OCI-LY7 (cell line): ENCODE measurements at regions not wholly inside any gene's neighbourhood (a gene's known extent, or its start where the extent isn't known, plus 50 kb on each side); places are given as distances from the start of the nearest gene placed in this dataset.

Experiments used
- BruUV-seq: library from RNA; stranded (reverse); fragments of 400-500 nt; replicated peaks from 2 replicates; lab custom pipeline; 2021; lab: Mats Ljungman, UMichigan
- CTCF ChIA-PET: fragments of 300-600 bp; sonication (Branson Sonifier 250); formaldehyde crosslinking; loops from one replicate; lab custom pipeline; 2022; ENCODE audit warnings: antibody characterized with exemption; ENCODE audit not compliant: unreplicated experiment; lab: Charles Lee
- POLR2A ChIA-PET: fragments of 300-600 bp; sonication (Branson Sonifier 250); formaldehyde crosslinking; loops from one replicate; lab custom pipeline; 2022; ENCODE audit warnings: antibody characterized with exemption; lab: Charles Lee
- DNase-seq: peaks from one replicate; pipeline ENCODE4 v3.0.0-alpha.2; 2015; ENCODE audit warnings: low spot score
- H2AFZ ChIP-seq: fragments of 200-600 bp; sonication (generic), shearing (Covaris generic); 2 replicates; pipeline ENCODE4 v1.6.1; 2014; ENCODE audit warnings: mild to moderate bottlenecking, antibody characterized with exemption, low read length, moderate library complexity
- H3K27ac ChIP-seq: fragments of 200-600 bp; sonication (generic); 2 replicates; pipeline ENCODE4 v1.5.1; 2014; ENCODE audit warnings: mixed run types, low read depth, mild to moderate bottlenecking, moderate library complexity, low read length, inconsistent platforms; ENCODE audit not compliant: poor library complexity, severe bottlenecking
- H3K36me3 ChIP-seq: fragments of 200-600 bp; sonication (generic); 2 replicates; pipeline ENCODE4 v1.6.1; 2014; ENCODE audit warnings: mild to moderate bottlenecking, antibody characterized with exemption, low read length, moderate library complexity, mixed read lengths; ENCODE audit not compliant: insufficient read depth
- H3K4me1 ChIP-seq: fragments of 200-600 bp; sonication (generic); 2 replicates; pipeline ENCODE4 v1.5.1; 2014; ENCODE audit warnings: mild to moderate bottlenecking, low read length; ENCODE audit not compliant: insufficient read depth, poor library complexity, severe bottlenecking
- H3K4me2 ChIP-seq: fragments of 200-600 bp; sonication (generic); 2 replicates; pipeline ENCODE4 v1.6.1; 2014; ENCODE audit warnings: mild to moderate bottlenecking, low read length
- H3K4me3 ChIP-seq: fragments of 200-600 bp; sonication (generic); 2 replicates; pipeline ENCODE4 v1.5.1; 2014; ENCODE audit warnings: mild to moderate bottlenecking, low read depth, low read length; ENCODE audit not compliant: poor library complexity, severe bottlenecking
- H3K79me2 ChIP-seq: fragments of 200-600 bp; sonication (generic); 2 replicates; pipeline ENCODE4 v1.6.1; 2016; ENCODE audit warnings: low read depth, mild to moderate bottlenecking, low read length, moderate library complexity, mixed read lengths; ENCODE audit not compliant: insufficient read depth
- H3K9me2 ChIP-seq: fragments of 200-600 bp; sonication (generic); 2 replicates; pipeline ENCODE4 v1.6.1; 2016; ENCODE audit warnings: mild to moderate bottlenecking, low read length, mixed read lengths; ENCODE audit not compliant: insufficient read depth
- H3K9me3 ChIP-seq: fragments of 200-600 bp; sonication (generic); 2 replicates; pipeline ENCODE4 v1.6.1; 2014; ENCODE audit warnings: mild to moderate bottlenecking, mixed run types, low read length, mixed read lengths
- H4K20me1 ChIP-seq: fragments of 200-600 bp; sonication (generic); 2 replicates; pipeline ENCODE4 v1.6.1; 2014; ENCODE audit warnings: mild to moderate bottlenecking, antibody characterized with exemption, low read length, moderate library complexity, mixed read lengths; ENCODE audit not compliant: insufficient read depth
- EZH2phosphoT487 ChIP-seq: fragments of 200-600 bp; sonication (generic); IDR thresholded peaks from 2 replicates; pipeline ENCODE4 v1.6.1; 2018; ENCODE audit warnings: low read depth, borderline replicate concordance, mild to moderate bottlenecking, mixed run types, antibody characterized with exemption, low read length, moderate library complexity, mixed read lengths
- intact Hi-C: fragments of 100-400 bp; cut with micrococcal nuclease; formaldehyde crosslinking; loops from one replicate; pipeline ENCODE4 v1.10.0; 2022; ENCODE audit not compliant: unreplicated experiment
- TF ChIP-seq, protein P1 (sequence below): fragments of 200-600 bp; sonication (generic); conservative IDR thresholded peaks from 2 replicates; pipeline ENCODE4 v1.5.1; 2014; ENCODE audit warnings: mild to moderate bottlenecking, antibody characterized with exemption, low read length, moderate library complexity, mixed read lengths

DNA sequence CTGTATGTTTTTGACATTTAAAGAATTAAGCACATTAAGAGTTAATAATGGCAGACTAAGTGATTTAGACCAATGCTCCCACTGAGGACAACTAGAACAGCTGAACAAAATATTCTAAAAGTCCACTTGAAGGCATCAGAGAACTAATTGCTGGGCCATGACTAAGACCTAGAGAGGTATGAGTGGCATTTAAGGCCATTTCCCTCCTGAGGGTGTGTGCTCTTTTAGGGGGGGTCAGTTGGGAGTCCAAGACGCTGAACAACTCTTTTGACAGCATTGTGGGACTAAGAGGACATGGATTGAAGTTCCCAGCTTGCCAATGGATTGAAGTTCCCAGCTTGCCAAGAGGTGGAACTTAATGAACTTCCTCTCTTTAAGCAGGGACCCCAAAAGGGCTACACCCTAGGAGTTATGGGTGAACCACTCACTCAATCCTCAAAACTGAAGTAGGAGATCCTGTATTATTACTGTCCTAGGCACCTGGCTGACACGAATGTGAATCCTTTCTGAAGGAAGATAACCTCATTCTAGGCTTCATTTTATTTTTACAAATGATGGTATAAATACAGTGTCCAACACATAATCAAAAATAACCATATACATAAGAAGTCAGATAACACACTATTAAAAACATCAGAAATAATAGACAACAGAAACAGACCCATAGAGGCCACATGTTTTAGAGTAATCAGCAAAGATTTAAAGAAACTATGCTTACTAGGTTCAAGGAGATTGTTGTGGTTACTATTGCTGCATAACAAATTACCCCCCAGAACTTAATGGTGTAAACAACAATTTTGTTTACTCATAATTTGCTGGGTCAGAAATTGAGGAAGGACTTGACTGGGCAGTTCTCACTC lies 175.1 kb downstream of the VEGFA start:
- H3K4me2 ChIP-seq: no peak overlapping the region
- no peaks in the 10 kb centered on the region for H3K9me2 ChIP-seq
- no peaks in the 10 kb centered on the region for H4K20me1 ChIP-seq
- no peak for DNase-seq
- H3K4me1 ChIP-seq: no peaks in the 10 kb centered on the region
- intact Hi-C loops: no loop called here
- H3K4me3 ChIP-seq: no peak overlapping the region
- TF ChIP-seq, protein P1, sequence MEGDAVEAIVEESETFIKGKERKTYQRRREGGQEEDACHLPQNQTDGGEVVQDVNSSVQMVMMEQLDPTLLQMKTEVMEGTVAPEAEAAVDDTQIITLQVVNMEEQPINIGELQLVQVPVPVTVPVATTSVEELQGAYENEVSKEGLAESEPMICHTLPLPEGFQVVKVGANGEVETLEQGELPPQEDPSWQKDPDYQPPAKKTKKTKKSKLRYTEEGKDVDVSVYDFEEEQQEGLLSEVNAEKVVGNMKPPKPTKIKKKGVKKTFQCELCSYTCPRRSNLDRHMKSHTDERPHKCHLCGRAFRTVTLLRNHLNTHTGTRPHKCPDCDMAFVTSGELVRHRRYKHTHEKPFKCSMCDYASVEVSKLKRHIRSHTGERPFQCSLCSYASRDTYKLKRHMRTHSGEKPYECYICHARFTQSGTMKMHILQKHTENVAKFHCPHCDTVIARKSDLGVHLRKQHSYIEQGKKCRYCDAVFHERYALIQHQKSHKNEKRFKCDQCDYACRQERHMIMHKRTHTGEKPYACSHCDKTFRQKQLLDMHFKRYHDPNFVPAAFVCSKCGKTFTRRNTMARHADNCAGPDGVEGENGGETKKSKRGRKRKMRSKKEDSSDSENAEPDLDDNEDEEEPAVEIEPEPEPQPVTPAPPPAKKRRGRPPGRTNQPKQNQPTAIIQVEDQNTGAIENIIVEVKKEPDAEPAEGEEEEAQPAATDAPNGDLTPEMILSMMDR: no peak
- no peak for TF ChIP-seq EZH2phosphoT487
- BruUV-seq: no TSS peak
- H3K27ac ChIP-seq: no peak overlapping the region
- H2AFZ ChIP-seq: no peak overlapping the region
- H3K9me3 ChIP-seq: no peaks in the 10 kb centered on the region
- ChIA-PET CTCF (interaction anchor here (1.2 kb wide), 1 partner anchor 9 kb away, joined by 4 read pairs; no protein-coding TSS in a partner anchor), POLR2A (interaction anchor here (0.7 kb wide), 1 partner anchor 193 kb away, joined by 3 read pairs; no protein-coding TSS in a partner anchor)
- no peaks in the 10 kb centered on the region for H3K36me3 ChIP-seq
- H3K79me2 ChIP-seq: no peaks in the 10 kb centered on the region

DNA sequence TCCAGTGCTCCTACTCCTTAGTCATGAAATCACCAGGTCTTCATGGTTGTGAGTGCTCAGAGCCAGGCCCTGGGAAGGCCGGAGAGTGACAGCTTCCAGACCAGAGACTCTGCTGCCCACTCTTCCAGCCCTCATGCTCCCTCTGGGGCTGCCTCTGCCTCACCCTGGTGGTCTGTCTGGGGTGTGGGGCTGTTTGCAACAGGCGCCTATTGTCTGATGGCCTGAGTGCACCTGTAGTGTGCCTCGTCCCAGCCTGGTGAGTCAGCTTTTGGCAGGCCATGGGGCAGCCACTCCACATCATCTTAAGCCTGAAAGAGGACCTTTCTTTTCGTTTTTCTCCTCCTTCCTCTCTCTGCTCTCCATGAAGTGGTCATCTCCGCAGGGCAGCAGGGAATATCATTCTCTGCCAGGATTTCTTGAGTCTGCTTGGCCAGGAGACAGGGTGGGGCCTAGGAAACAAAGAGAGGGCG lies 173.8 kb downstream of the VEGFA start:
- ChIA-PET POLR2A (no interaction called here), CTCF (no interaction called here)
- no peak overlapping the region for H3K4me3 ChIP-seq
- no peak overlapping the region for H2AFZ ChIP-seq
- BruUV-seq: no TSS peak
- no peak for TF ChIP-seq EZH2phosphoT487
- TF ChIP-seq, protein P1: no peak
- no peak for DNase-seq
- H3K27ac ChIP-seq: no peak overlapping the region
- H3K36me3 ChIP-seq: no peaks in the 10 kb centered on the region
- H3K9me3 ChIP-seq: no peaks in the 10 kb centered on the region
- H3K9me2 ChIP-seq: no peaks in the 10 kb centered on the region
- no peaks in the 10 kb centered on the region for H4K20me1 ChIP-seq
- no peaks in the 10 kb centered on the region for H3K79me2 ChIP-seq
- H3K4me2 ChIP-seq: no peak overlapping the region
- intact Hi-C loops: no loop called here
- no peaks in the 10 kb centered on the region for H3K4me1 ChIP-seq
